Thyroid gland (tissue), 4 donors: ENCODE measurements at regions not wholly inside any gene's neighbourhood (a gene's known extent, or its start where the extent isn't known, plus 50 kb on each side); places are given as distances from the start of the nearest gene placed in this dataset.

Experiments
- CTCF ChIP-seq, 6 experiments: fragments of 200-600 bp in 3 of 6; fragments of 450-650 bp in 3 of 6; sonication (generic) in 3 of 6; IDR thresholded peaks; one replicate each; pipeline ENCODE4 v1.5.1; 2016 to 2019; ENCODE audit warnings: antibody characterized with exemption in 6 of 6, mild to moderate bottlenecking in 2 of 6, inconsistent platforms in 1 of 6, moderate library complexity in 1 of 6
- POLR2A ChIP-seq, 2 donors: fragments of 450-650 bp; IDR thresholded peaks; one replicate each; pipeline ENCODE4 v1.6.1; 2017; ENCODE audit warnings: antibody characterized with exemption in 2 of 2, mild to moderate bottlenecking in 2 of 2, moderate library complexity in 1 of 2

- TF ChIP-seq POLR2A (IDR thresholded peaks at IDR 0.05) (no peak), CTCF (IDR thresholded peaks at IDR 0.05) (no peak)
Observed at GRCh38 chr6:148104131-148104530, 238.5 kb upstream of the SASH1 start.
